GM10248 (cell line): ENCODE measurements at regions not wholly inside any gene's neighbourhood (a gene's known extent, or its start where the extent isn't known, plus 50 kb on each side); places are given as distances from the start of the nearest gene placed in this dataset.

ENCODE experiments used
- CTCF ChIA-PET: fragments of 300-600 bp; sonication (Branson Sonifier 250); formaldehyde crosslinking; extraction: SDS; loops from one replicate; lab custom pipeline; 2021; ENCODE audit warnings: antibody characterized with exemption; lab: Yijun Ruan, JAX
- POLR2A ChIA-PET: fragments of 350-650 bp; sonication (Branson Sonifier 250); formaldehyde crosslinking; extraction: SDS; loops from one replicate; lab custom pipeline; 2020; ENCODE audit warnings: antibody characterized with exemption; lab: Yijun Ruan, JAX
- DNase-seq: peaks from one replicate; pipeline ENCODE4 v3.0.0; 2012; ENCODE audit errors: extremely low spot score
- TF ChIP-seq, protein P1 (sequence below): IDR thresholded peaks from 2 replicates; pipeline ENCODE4 v1.5.1; 2012; ENCODE audit warnings: mild to moderate bottlenecking, low read depth; ENCODE audit errors: extremely low read depth, missing control alignments, control extremely low read depth

- ChIA-PET CTCF (interaction anchor here (1.1 kb wide), 1 partner anchor 8 kb away, joined by 3 read pairs; no protein-coding TSS in a partner anchor), POLR2A (no interaction called here)
- DNase-seq, result no peak
- TF ChIP-seq, protein P1, sequence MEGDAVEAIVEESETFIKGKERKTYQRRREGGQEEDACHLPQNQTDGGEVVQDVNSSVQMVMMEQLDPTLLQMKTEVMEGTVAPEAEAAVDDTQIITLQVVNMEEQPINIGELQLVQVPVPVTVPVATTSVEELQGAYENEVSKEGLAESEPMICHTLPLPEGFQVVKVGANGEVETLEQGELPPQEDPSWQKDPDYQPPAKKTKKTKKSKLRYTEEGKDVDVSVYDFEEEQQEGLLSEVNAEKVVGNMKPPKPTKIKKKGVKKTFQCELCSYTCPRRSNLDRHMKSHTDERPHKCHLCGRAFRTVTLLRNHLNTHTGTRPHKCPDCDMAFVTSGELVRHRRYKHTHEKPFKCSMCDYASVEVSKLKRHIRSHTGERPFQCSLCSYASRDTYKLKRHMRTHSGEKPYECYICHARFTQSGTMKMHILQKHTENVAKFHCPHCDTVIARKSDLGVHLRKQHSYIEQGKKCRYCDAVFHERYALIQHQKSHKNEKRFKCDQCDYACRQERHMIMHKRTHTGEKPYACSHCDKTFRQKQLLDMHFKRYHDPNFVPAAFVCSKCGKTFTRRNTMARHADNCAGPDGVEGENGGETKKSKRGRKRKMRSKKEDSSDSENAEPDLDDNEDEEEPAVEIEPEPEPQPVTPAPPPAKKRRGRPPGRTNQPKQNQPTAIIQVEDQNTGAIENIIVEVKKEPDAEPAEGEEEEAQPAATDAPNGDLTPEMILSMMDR, result no peak
These were observed 169.2 kb upstream of the TSHZ3 start for GRCh38 chr19:31518216-31519020.

GRCh38 chr19:31519256-31519655, 170.0 kb upstream of the TSHZ3 start:
- TF ChIP-seq, protein P1, result no peak
- POLR2A ChIA-PET, result no interaction called here
- CTCF ChIA-PET, result interaction anchor here (0.9 to 1.4 kb wide), 2 partner anchors 10 to 20 kb away, joined by 3 read pairs; no protein-coding TSS in a partner anchor
- DNase-seq, result no peak

DNA sequence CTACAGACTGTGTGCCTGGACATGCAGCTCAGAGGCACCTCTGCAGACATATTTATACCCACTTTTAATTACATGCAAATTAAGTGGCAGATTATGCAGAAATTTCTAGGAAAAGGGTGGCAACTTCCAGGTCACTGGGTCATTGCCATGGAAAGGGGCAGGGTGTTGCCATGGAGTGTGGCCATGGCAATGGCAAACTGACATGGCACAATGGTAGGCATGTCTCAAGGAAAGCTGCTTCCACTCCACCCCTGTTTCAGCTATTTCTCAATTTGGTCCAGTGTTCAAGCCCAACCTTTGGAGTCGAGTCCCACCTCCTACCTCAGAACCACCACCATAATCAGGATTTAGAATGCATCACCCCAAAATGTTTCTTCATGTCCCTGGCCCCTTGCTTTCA, 170.7 kb upstream of the TSHZ3 start:
- ChIA-PET CTCF (interaction anchor here (0.9 to 1.4 kb wide), 2 partner anchors 10 to 21 kb away, joined by 3 read pairs; no protein-coding TSS in a partner anchor), POLR2A (no interaction called here)
- TF ChIP-seq, protein P1, result no peak
- no peak for DNase-seq

DNA sequence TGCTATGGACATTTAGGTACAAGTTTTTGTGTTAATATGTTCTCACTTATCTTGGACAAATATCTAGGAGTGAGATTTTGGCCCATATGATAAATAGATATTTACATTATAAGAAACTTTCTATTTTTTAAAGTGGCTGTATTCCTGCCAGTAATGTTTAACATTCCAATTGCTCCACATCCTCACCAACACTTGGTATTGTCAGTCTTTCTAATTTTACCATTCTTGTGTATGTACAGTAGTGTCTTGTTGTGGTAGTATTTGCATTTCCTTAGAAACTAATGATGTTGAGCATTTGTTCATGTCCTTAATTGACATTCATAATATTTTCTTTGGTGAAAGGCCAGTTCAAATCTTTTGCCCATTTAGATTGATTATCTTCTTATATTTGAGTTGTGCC, 171.4 kb upstream of the TSHZ3 start:
- no peak for DNase-seq
- POLR2A ChIA-PET, result no interaction called here
- CTCF ChIA-PET, result interaction anchor here (1.4 kb wide), 1 partner anchor 9 kb away, joined by 3 read pairs; no protein-coding TSS in a partner anchor
- TF ChIP-seq, protein P1, result no peak

DNA sequence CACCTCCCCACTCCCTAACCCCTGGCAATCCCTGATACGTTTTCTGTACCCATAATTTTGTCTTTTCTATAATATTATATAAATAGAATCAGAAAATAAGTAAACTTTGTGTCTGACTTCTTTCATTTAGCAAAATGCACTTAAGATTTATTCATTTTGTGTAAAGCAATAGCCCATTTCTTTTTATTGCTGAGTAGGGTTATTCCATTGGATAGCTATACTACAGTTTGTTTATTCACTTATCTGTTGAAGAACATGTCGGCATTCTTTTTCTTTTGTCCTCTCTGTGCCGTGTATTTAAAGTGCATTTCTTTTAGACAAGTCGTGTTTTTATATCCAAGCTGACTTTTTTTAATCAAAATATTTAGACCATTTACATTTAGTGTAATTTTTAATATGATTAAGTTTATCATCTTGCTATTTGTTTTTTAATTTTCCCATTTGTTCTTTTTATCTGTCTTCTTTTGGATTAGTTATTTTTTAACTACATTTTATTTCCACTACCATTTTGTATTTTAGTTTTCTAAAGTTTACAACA, 176.4 kb upstream of the TSHZ3 start:
- POLR2A ChIA-PET, result no interaction called here
- CTCF ChIA-PET, result interaction anchor here (1.0 kb wide), 1 partner anchor 9 kb away, joined by 5 read pairs; no protein-coding TSS in a partner anchor
- DNase-seq, result no peak
- TF ChIP-seq, protein P1, result no peak

- TF ChIP-seq, protein P1, result no peak
- ChIA-PET CTCF (interaction anchor here (1.1 kb wide), 1 partner anchor 9 kb away, joined by 3 read pairs; no protein-coding TSS in a partner anchor), POLR2A (no interaction called here)
- DNase-seq, result no peak
These were observed 178.2 kb upstream of the TSHZ3 start for GRCh38 chr19:31527443-31527842.
